ENCODE measurements at regions not wholly inside any gene's neighbourhood (a gene's known extent, or its start where the extent isn't known, plus 50 kb on each side); places are given as distances from the start of the nearest gene placed in this dataset.

- TF ChIP-seq CTCF (IDR thresholded peaks at IDR 0.05; ENCODE audit: insufficient read depth, low read length, poor library complexity, severe bottlenecking) (no peak), EZH2phosphoT487 (conservative IDR thresholded peaks at IDR 0.05; ENCODE audit: low read length) (no peak)
Observed at GRCh38 chr13:68078469-68078868, 848.3 kb upstream of the PCDH9 start.
